ENCODE measurements at regions not wholly inside any gene's neighbourhood (a gene's known extent, or its start where the extent isn't known, plus 50 kb on each side); places are given as distances from the start of the nearest gene placed in this dataset.

GRCh38 chr5:63516006-63516405 lies 446.2 kb downstream of the HTR1A start:
- Histone ChIP-seq H3K27me3 (no peaks in the 10 kb centered on the region), H3K4me1 (no peaks in the 10 kb centered on the region), H3K36me3 (no peaks in the 10 kb centered on the region), H3K4me3 (no peak overlapping the region), H3K27ac (no peak overlapping the region), H3K9me3 (no peaks in the 10 kb centered on the region), H3K9ac (ENCODE audit: low read depth in 2 of 2, low read length in 2 of 2) (no peak overlapping the region)
- DNase-seq, result no peak
- intact Hi-C loops (cut with DNase I), result no loop called here
- no peak for TF ChIP-seq CTCF (IDR thresholded peaks at IDR 0.05)

GRCh38 chr5:63500242-63500641 lies 462.0 kb downstream of the HTR1A start:
- no peaks in the 10 kb centered on the region for H3K9me3 ChIP-seq
- no peak for DNase-seq
- H3K27ac ChIP-seq, result no peak overlapping the region
- intact Hi-C loops (cut with DNase I), result no loop called here
- H3K4me1 ChIP-seq, result no peaks in the 10 kb centered on the region
- H3K9ac ChIP-seq (ENCODE audit: low read depth in 2 of 2, low read length in 2 of 2), result no peak overlapping the region
- no peaks in the 10 kb centered on the region for H3K36me3 ChIP-seq
- H3K27me3 ChIP-seq, result no peaks in the 10 kb centered on the region
- no peak for TF ChIP-seq CTCF (IDR thresholded peaks at IDR 0.05)
- H3K4me3 ChIP-seq, result no peak overlapping the region

GRCh38 chr5:63495225-63495624 lies 467.0 kb downstream of the HTR1A start:
- H3K9me3 ChIP-seq, result no peaks in the 10 kb centered on the region
- H3K4me3 ChIP-seq, result no peak overlapping the region
- no peaks in the 10 kb centered on the region for H3K4me1 ChIP-seq
- H3K27me3 ChIP-seq, result no peaks in the 10 kb centered on the region
- no peak for DNase-seq
- no peaks in the 10 kb centered on the region for H3K36me3 ChIP-seq
- no peak overlapping the region for H3K27ac ChIP-seq
- intact Hi-C loops (cut with DNase I), result no loop called here
- no peak overlapping the region for H3K9ac ChIP-seq (ENCODE audit: low read depth in 2 of 2, low read length in 2 of 2)
- TF ChIP-seq CTCF (IDR thresholded peaks at IDR 0.05), result no peak

- Histone ChIP-seq H3K27ac (no peak overlapping the region), H3K27me3 (no peaks in the 10 kb centered on the region), H3K9me3 (no peaks in the 10 kb centered on the region), H3K36me3 (no peaks in the 10 kb centered on the region), H3K4me1 (no peaks in the 10 kb centered on the region), H3K9ac (ENCODE audit: low read depth in 2 of 2, low read length in 2 of 2) (no peak overlapping the region), H3K4me3 (no peak overlapping the region)
- intact Hi-C loops (cut with DNase I), result no loop called here
- TF ChIP-seq CTCF (IDR thresholded peaks at IDR 0.05), result no peak
- no peak for DNase-seq
Measured at GRCh38 chr5:63483338-63483737, 478.9 kb downstream of the HTR1A start.

GRCh38 chr5:63473335-63473967 lies 488.8 kb downstream of the HTR1A start:
- intact Hi-C loops (cut with DNase I), result no loop called here
- H3K9me3 ChIP-seq, result no peaks in the 10 kb centered on the region
- no peak for TF ChIP-seq CTCF (IDR thresholded peaks at IDR 0.05)
- no peaks in the 10 kb centered on the region for H3K36me3 ChIP-seq
- no peak overlapping the region for H3K4me3 ChIP-seq
- H3K27ac ChIP-seq, result no peak overlapping the region
- DNase-seq, result no peak
- H3K9ac ChIP-seq (ENCODE audit: low read depth in 2 of 2, low read length in 2 of 2), result no peak overlapping the region
- no peaks in the 10 kb centered on the region for H3K27me3 ChIP-seq
- no peaks in the 10 kb centered on the region for H3K4me1 ChIP-seq

Data from colonic mucosa (tissue), 4 donors.